GM13976 (cell line): ENCODE measurements at regions not wholly inside any gene's neighbourhood (a gene's known extent, or its start where the extent isn't known, plus 50 kb on each side); places are given as distances from the start of the nearest gene placed in this dataset.

Experiments
- DNase-seq: peaks from one replicate; pipeline ENCODE4 v3.0.0; 2012; ENCODE audit warnings: low spot score
- in situ Hi-C: fragments of 300-500 bp; cut with MboI; formaldehyde crosslinking; loops from one replicate; pipeline ENCODE4 v1.12.0; 2022; ENCODE audit warnings: low sequenced_read_pairs, mixed read lengths, inconsistent platforms; ENCODE audit not compliant: unreplicated experiment
- TF ChIP-seq, protein P1 (sequence below): IDR thresholded peaks from 2 replicates; pipeline ENCODE4 v1.5.1; 2012; ENCODE audit warnings: borderline replicate concordance, mild to moderate bottlenecking; ENCODE audit not compliant: insufficient read depth; ENCODE audit errors: extremely low read depth, missing control alignments, control extremely low read depth

DNA sequence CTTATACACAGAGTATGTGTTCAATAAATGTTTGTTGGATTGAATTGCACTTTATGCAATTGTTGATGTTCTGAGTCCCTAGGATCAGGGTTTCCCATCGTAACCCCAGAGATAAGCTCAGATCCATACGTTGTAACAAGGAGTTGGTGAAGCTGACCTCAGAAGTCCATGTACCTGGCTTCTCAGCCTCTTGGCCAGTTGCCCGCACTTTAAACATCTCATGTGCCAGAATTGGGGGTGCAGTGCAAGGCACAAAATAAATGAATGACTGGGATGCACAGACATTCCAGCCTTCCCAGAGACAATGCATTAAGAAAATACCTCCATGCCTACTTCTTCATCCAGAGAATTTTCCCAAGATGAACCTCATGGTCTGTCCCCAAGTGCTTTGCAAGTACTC is 142.9 kb upstream of the IL12A start:
- TF ChIP-seq, protein P1, sequence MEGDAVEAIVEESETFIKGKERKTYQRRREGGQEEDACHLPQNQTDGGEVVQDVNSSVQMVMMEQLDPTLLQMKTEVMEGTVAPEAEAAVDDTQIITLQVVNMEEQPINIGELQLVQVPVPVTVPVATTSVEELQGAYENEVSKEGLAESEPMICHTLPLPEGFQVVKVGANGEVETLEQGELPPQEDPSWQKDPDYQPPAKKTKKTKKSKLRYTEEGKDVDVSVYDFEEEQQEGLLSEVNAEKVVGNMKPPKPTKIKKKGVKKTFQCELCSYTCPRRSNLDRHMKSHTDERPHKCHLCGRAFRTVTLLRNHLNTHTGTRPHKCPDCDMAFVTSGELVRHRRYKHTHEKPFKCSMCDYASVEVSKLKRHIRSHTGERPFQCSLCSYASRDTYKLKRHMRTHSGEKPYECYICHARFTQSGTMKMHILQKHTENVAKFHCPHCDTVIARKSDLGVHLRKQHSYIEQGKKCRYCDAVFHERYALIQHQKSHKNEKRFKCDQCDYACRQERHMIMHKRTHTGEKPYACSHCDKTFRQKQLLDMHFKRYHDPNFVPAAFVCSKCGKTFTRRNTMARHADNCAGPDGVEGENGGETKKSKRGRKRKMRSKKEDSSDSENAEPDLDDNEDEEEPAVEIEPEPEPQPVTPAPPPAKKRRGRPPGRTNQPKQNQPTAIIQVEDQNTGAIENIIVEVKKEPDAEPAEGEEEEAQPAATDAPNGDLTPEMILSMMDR = no peak
- no peak for DNase-seq
- in situ Hi-C loops = no loop called here

DNA sequence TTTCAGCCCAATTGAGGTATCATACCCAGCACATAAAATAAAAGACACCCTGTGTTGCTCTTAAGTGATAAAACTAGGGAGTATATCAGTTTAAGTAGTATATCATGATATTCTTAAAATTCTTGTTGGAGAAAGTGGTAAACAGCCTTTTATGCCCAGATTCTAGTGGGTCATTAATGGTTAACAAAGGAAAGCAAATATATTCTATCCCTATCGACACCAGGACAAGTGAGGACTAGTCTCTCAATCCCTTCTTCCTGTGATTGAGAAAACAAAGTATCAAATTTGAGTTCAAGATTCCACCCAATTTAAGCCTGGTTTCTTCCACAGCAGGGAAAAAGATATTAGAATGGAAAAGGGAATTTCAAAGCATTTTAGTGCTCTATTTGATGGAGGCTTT is 142.4 kb upstream of the IL12A start:
- in situ Hi-C loops = no loop called here
- TF ChIP-seq, protein P1 = no peak
- DNase-seq = no peak

DNA sequence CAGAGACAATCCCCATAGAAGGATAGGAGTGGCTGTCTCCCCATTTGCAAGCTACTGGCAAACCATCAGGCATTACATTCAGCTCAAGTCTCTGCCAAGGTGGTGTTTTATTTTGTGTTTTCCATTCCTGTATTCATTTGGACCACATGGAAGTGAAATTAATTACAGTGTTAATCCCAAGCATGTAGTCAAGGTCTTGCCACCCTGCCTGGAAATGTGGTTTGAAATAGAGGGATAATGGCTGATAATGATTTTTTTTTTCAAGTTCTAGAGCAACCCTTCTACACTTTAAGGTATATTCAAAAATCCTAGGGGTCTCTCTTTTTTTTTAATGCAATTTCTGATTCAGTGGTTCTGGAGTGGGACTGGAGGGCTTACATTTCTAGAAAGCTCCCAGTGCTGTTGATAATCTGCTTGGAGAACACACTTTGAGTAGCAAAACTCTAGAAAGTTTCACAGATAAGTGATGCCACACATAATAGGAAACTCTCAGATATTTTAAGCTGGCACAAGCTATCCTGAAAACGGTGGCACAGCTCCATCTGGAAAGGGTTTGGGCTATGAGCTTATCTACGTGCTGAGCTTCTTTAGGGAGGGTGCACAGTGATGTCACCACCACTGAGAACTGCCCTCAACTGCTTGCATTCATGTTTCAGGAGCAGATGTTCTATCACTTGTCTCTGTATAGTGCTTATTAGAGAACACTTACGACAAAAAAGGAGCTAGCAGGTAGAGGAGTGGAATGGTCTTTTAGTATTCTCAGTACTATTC is 140.1 kb upstream of the IL12A start:
- in situ Hi-C loops = no loop called here

DNA sequence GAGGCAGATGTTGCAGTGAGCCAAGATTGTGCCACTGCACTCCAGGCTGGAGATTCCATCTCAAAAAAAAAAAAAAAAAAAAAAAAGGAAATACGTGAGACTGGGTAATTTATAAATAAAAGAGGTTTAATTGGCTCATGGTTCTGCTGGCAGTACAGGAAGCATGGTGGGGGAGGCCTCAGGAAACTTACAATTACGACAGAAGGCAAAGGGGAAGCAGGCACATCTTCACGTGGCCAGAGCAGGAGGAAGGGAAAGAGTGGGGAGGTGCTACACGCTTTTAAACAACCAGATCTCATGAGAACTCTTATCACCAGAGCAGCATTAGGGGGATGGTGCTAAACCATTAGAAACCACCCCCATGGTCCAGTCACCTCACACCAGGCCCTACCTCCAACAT is 138.2 kb upstream of the IL12A start:
- in situ Hi-C loops = no loop called here
- no peak for DNase-seq
- TF ChIP-seq, protein P1 = no peak

More for the DNA sequence above, 140.1 kb upstream of the IL12A start:
- TF ChIP-seq, protein P1 = no peak
- no peak for DNase-seq

DNA sequence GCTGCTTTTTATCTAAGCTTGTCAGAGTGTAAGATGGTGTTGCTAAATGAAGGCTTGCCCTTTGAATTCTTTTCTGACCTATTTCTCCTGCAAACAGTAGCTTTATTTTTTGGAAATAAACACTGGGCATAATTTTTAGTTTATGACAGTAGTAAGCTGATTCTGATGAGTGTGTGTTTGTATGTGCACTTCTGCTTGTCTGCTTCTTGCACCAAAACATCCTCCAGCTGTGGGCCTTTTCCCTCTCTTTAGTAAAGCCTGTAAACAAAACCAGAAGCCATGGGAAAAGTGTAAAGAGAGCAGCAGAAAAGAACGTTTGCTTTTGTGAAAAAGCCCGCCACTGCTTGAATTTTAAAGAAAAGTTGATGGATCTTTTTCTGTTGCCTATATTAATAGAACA is 136.4 kb upstream of the IL12A start:
- DNase-seq = no peak
- in situ Hi-C loops = no loop called here
- TF ChIP-seq, protein P1 = no peak

DNA sequence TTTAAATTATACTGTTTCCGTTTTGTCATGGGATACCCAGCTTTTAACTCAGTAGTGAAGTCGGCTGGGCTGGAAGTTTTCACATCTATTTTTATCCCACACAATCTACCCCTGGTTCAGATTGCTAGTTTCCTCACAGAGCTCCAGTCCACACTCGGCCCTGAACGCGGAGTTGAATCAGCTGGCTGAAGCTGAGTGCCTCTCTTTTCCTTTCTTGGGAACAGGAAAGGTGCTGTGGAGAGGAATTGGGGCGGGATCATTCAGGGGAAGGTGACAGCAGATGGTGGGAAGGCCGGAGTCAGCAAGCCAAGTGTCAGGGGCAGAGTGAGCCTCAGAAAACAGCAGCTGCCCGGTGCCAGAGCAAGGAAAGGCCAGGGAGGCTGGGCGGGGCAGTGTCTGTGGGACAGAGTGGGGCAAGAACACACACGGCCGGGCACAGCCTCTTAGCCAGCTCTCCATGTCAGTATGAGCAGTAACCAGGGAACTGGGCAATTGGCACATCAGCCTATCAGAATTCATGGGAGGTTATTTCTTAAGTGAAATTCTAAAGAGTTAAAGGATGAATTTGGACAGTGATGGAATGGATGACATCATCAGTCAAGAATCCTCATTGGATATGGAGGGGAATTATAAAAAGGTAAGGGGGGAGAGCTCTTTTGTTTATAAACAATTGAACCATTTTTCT is 135.7 kb upstream of the IL12A start:
- in situ Hi-C loops = no loop called here
- TF ChIP-seq, protein P1 = no peak
- DNase-seq = no peak
